Osteocyte (in vitro differentiated cells): ENCODE measurements at regions not wholly inside any gene's neighbourhood (a gene's known extent, or its start where the extent isn't known, plus 50 kb on each side); places are given as distances from the start of the nearest gene placed in this dataset.
"Not testable (repeated sequence)": the region's sequence is repeated elsewhere in the genome, so short reads cannot be mapped to it uniquely, and the experiment has no call there.

Experiments
- DNase-seq: peaks from one replicate; pipeline ENCODE4 v3.0.0; 2021; ENCODE audit warnings: mixed read lengths; ENCODE audit not compliant: unreplicated experiment; ENCODE audit errors: extremely low spot score
- H3K27ac Mint-ChIP-seq: one replicate; pipeline ENCODE4 v1.8.0; 2021; ENCODE audit warnings: mild to moderate bottlenecking, mixed read lengths; ENCODE audit not compliant: unreplicated experiment
- H3K27me3 Mint-ChIP-seq: one replicate; pipeline ENCODE4 v1.8.0; 2021; ENCODE audit warnings: mixed read lengths; ENCODE audit not compliant: unreplicated experiment
- H3K36me3 Mint-ChIP-seq: one replicate; pipeline ENCODE4 v1.8.0; 2021; ENCODE audit warnings: mixed read lengths; ENCODE audit not compliant: unreplicated experiment
- H3K4me1 Mint-ChIP-seq: one replicate; pipeline ENCODE4 v1.8.0; 2021; ENCODE audit warnings: mixed read lengths; ENCODE audit not compliant: unreplicated experiment
- H3K4me3 Mint-ChIP-seq: one replicate; pipeline ENCODE4 v1.8.0; 2021; ENCODE audit warnings: mild to moderate bottlenecking, moderate library complexity, mixed read lengths; ENCODE audit not compliant: unreplicated experiment
- H3K9me3 Mint-ChIP-seq: one replicate; pipeline ENCODE4 v1.8.0; 2021; ENCODE audit warnings: mixed read lengths; ENCODE audit not compliant: unreplicated experiment
- CTCF ChIP-seq: fragments of 200-600 bp; sonication (generic); IDR thresholded peaks from 2 replicates; pipeline ENCODE4 v1.5.0; 2021; ENCODE audit warnings: antibody characterized with exemption, mild to moderate bottlenecking, moderate library complexity

DNA sequence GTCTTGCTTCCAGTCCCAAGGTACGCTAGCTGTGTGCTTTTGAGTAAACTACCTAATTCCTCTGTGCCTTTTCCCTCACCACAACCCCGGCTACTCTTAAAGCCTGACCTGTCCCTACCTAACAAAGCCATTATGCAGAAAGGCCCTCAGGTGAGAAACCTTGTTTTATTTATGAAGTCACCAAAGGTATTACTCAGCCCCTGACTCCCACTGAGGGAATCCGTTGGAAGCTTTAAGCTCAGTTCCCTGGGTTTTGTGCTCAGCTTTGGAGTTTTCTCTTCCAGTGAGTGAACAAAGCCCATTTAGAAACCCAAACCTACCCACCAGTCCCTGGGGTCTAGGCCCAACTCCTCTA, 90.9 kb downstream of the APIP start:
- H3K4me1 Mint-ChIP-seq = no peaks in the 10 kb centered on the region
- peaks cover 2% of the 10 kb centered on the region for H3K36me3 Mint-ChIP-seq
- peaks cover 4% of the 10 kb centered on the region for H3K27me3 Mint-ChIP-seq
- H3K9me3 Mint-ChIP-seq = no peaks in the 10 kb centered on the region
- no peak overlapping the region for H3K4me3 Mint-ChIP-seq
- H3K27ac Mint-ChIP-seq = no peak overlapping the region
- no peak for DNase-seq
- TF ChIP-seq CTCF = no peak

GRCh38 chr11:34824425-34824824, 91.8 kb downstream of the APIP start:
- no peak overlapping the region for H3K27ac Mint-ChIP-seq
- peaks cover 2% of the 10 kb centered on the region for H3K36me3 Mint-ChIP-seq
- no peak for TF ChIP-seq CTCF
- no peak for DNase-seq
- peaks cover 4% of the 10 kb centered on the region for H3K27me3 Mint-ChIP-seq
- H3K9me3 Mint-ChIP-seq = peaks cover 4% of the 10 kb centered on the region
- no peaks in the 10 kb centered on the region for H3K4me1 Mint-ChIP-seq
- no peak overlapping the region for H3K4me3 Mint-ChIP-seq

DNA sequence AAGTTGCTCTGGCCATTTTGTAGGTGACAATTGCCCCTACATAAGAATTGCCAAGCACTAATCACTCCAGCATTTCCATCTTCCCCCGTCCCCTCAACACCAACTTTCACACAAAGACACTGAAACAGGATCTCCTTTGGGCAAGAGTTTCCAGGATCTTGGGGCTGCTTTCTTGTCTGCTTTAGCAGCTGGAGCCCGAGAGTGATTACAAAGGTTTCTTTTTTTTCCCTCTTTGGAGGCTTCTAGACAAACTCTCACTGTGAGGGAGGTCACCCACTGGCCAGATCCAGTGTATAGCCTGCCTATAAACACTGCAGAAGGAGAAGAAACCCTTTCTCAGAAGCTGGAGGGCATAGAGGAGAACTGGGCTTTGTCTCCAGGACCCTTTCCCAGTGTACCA, 92.5 kb downstream of the APIP start:
- H3K27me3 Mint-ChIP-seq = peaks cover 4% of the 10 kb centered on the region
- no peak for DNase-seq
- no peak overlapping the region for H3K27ac Mint-ChIP-seq
- no peak overlapping the region for H3K4me3 Mint-ChIP-seq
- TF ChIP-seq CTCF = no peak
- peaks cover 4% of the 10 kb centered on the region for H3K9me3 Mint-ChIP-seq
- H3K36me3 Mint-ChIP-seq = peaks cover 2% of the 10 kb centered on the region
- H3K4me1 Mint-ChIP-seq = no peaks in the 10 kb centered on the region

GRCh38 chr11:34823197-34823596, 93.0 kb downstream of the APIP start:
- H3K27ac Mint-ChIP-seq = no peak overlapping the region
- peaks cover 2% of the 10 kb centered on the region for H3K36me3 Mint-ChIP-seq
- TF ChIP-seq CTCF = no peak
- H3K9me3 Mint-ChIP-seq = peaks cover 4% of the 10 kb centered on the region
- peaks cover 4% of the 10 kb centered on the region for H3K27me3 Mint-ChIP-seq
- H3K4me1 Mint-ChIP-seq = no peaks in the 10 kb centered on the region
- DNase-seq = no peak
- H3K4me3 Mint-ChIP-seq = no peak overlapping the region

DNA sequence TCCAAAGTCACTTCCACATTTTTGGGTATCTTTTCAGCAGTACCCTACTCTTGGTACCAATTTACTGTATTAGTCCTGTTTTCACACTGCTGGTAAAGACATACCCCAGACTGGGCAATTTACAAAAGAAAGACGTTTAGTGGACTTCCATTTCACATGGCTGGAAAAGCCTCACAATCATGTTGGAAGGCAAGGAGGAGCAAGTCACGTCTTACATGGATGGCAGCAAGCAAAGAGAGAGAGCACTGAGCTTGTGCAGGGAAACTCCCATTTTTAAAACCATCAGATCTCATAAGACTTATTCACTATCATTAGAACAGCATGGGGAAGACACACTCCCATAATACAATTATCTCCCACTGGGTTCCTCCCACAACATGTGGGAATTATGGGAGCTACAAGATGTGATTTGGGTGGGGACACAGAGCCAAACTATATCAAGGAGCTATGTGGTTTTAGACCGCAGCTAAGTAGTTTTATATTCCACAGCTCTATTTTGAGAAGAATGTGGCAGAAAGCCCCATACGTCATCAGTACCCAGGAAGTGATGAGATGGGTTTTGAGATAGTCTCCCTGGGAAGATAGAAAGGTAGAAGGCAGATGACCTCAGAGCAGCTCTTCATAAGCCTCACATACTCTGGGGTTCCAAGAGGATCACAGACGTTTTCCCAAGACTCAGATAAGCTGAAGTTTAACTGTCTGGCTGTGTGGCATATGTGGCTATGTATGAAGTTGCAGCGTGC, 96.3 kb downstream of the APIP start:
- Mint-ChIP-seq H3K9me3 (peaks cover 8% of the 10 kb centered on the region), H3K4me1 (no peaks in the 10 kb centered on the region), H3K4me3 (no peak overlapping the region), H3K36me3 (peaks cover 9% of the 10 kb centered on the region), H3K27ac (no peak overlapping the region), H3K27me3 (peaks cover 5% of the 10 kb centered on the region)
- DNase-seq = no peak
- no peak for TF ChIP-seq CTCF

- not testable (repeated sequence) for H3K27ac Mint-ChIP-seq, H3K27me3 Mint-ChIP-seq, H3K4me3 Mint-ChIP-seq, DNase-seq, H3K36me3 Mint-ChIP-seq, H3K4me1 Mint-ChIP-seq
- H3K9me3 Mint-ChIP-seq = peaks cover 14% of the 10 kb centered on the region
Observed at GRCh38 chr11:34817812-34818211, 98.4 kb downstream of the APIP start.
